OCI-LY7 (cell line): ENCODE measurements at regions not wholly inside any gene's neighbourhood (a gene's known extent, or its start where the extent isn't known, plus 50 kb on each side); places are given as distances from the start of the nearest gene placed in this dataset.

ENCODE experiments used
- EZH2phosphoT487 ChIP-seq: fragments of 200-600 bp; sonication (generic); IDR thresholded peaks from 2 replicates; pipeline ENCODE4 v1.6.1; 2018; ENCODE audit warnings: low read depth, borderline replicate concordance, mild to moderate bottlenecking, mixed run types, antibody characterized with exemption, low read length, moderate library complexity, mixed read lengths
- TF ChIP-seq, protein P1 (sequence below): fragments of 200-600 bp; sonication (generic); conservative IDR thresholded peaks from 2 replicates; pipeline ENCODE4 v1.5.1; 2014; ENCODE audit warnings: mild to moderate bottlenecking, antibody characterized with exemption, low read length, moderate library complexity, mixed read lengths

DNA sequence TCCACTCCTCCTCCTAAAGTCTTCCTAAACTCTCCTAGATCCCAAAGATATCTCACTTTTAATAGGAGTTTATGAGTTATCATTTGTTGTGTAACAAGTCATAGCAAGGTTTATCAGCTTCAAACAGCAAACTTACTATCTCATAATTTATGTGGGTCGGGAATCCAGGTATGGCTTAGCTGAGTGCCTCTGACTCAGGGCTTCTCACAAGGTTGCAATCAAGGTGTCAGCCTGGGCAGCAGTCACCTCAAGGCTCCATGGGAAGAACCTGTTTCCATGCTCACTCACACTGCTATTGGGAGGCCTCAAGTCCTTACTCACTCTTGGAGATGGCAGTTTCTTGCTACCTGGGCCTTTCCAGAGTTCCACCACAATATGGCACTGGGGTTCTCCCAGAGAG is 889.8 kb downstream of the MCTP2 start:
- TF ChIP-seq, protein P1, sequence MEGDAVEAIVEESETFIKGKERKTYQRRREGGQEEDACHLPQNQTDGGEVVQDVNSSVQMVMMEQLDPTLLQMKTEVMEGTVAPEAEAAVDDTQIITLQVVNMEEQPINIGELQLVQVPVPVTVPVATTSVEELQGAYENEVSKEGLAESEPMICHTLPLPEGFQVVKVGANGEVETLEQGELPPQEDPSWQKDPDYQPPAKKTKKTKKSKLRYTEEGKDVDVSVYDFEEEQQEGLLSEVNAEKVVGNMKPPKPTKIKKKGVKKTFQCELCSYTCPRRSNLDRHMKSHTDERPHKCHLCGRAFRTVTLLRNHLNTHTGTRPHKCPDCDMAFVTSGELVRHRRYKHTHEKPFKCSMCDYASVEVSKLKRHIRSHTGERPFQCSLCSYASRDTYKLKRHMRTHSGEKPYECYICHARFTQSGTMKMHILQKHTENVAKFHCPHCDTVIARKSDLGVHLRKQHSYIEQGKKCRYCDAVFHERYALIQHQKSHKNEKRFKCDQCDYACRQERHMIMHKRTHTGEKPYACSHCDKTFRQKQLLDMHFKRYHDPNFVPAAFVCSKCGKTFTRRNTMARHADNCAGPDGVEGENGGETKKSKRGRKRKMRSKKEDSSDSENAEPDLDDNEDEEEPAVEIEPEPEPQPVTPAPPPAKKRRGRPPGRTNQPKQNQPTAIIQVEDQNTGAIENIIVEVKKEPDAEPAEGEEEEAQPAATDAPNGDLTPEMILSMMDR, result no peak
- TF ChIP-seq EZH2phosphoT487, result no peak
